Glutamatergic neuron (in vitro differentiated cells): ENCODE measurements at regions not wholly inside any gene's neighbourhood (a gene's known extent, or its start where the extent isn't known, plus 50 kb on each side); places are given as distances from the start of the nearest gene placed in this dataset.

Source experiments
- DNase-seq: peaks from one replicate; pipeline ENCODE4 v3.0.0; 2022
- H3K27ac Mint-ChIP-seq: one replicate; pipeline ENCODE4 v1.8.0; 2020; ENCODE audit warnings: mild to moderate bottlenecking, mixed read lengths, inconsistent platforms; ENCODE audit not compliant: unreplicated experiment
- H3K27me3 Mint-ChIP-seq: one replicate; pipeline ENCODE4 v1.8.0; 2020; ENCODE audit warnings: mild to moderate bottlenecking, moderate library complexity, mixed read lengths, inconsistent platforms; ENCODE audit not compliant: unreplicated experiment
- H3K36me3 Mint-ChIP-seq: one replicate; pipeline ENCODE4 v1.8.0; 2020; ENCODE audit warnings: mild to moderate bottlenecking, mixed read lengths, inconsistent platforms; ENCODE audit not compliant: unreplicated experiment
- H3K4me1 Mint-ChIP-seq: one replicate; pipeline ENCODE4 v1.8.0; 2020; ENCODE audit warnings: mild to moderate bottlenecking, low read depth, mixed read lengths, inconsistent platforms; ENCODE audit not compliant: unreplicated experiment
- H3K4me3 Mint-ChIP-seq: one replicate; pipeline ENCODE4 v1.8.0; 2020; ENCODE audit warnings: mild to moderate bottlenecking, mixed read lengths, inconsistent platforms; ENCODE audit not compliant: unreplicated experiment
- H3K9me3 Mint-ChIP-seq: one replicate; pipeline ENCODE4 v1.8.0; 2020; ENCODE audit warnings: mild to moderate bottlenecking, moderate library complexity, mixed read lengths, inconsistent platforms; ENCODE audit not compliant: unreplicated experiment
- CTCF ChIP-seq: fragments of 200-600 bp; sonication (generic); IDR thresholded peaks from one replicate; pipeline ENCODE4 v1.5.0; 2021; ENCODE audit not compliant: partially characterized antibody, unreplicated experiment

DNA sequence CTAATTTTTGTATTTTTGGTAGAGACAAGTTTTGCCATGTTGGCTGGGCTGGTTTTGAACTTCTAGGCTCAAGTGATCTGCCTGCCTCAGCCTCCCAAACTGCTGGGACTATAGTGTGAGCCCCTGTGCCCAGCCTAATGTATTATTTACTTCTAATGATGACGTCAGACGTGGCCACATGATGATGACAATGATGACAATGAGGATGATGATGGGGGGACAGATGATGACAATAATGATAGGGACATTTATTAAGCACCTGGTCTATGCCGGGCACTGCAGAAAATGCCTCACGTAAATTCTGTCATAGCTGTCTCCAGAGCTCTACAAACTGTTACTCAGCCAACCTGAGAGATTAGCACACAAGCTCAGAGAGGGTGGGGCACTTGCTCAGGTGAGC, 169.3 kb downstream of the SHANK2 start:
- H3K4me1 Mint-ChIP-seq, result peaks cover 5% of the 10 kb centered on the region
- DNase-seq, result no peak
- TF ChIP-seq CTCF, result no peak
- H3K4me3 Mint-ChIP-seq, result no peak overlapping the region
- H3K27ac Mint-ChIP-seq, result no peak overlapping the region
- H3K27me3 Mint-ChIP-seq, result no peaks in the 10 kb centered on the region
- peaks cover 1% of the 10 kb centered on the region for H3K9me3 Mint-ChIP-seq
- H3K36me3 Mint-ChIP-seq, result no peaks in the 10 kb centered on the region

GRCh38 chr11:71082454-71082853, 169.9 kb downstream of the SHANK2 start:
- no peak for DNase-seq
- Mint-ChIP-seq H3K9me3 (peaks cover 1% of the 10 kb centered on the region), H3K27ac (no peak overlapping the region), H3K4me1 (peaks cover 5% of the 10 kb centered on the region), H3K27me3 (no peaks in the 10 kb centered on the region), H3K36me3 (no peaks in the 10 kb centered on the region), H3K4me3 (no peak overlapping the region)
- TF ChIP-seq CTCF, result no peak

- Mint-ChIP-seq H3K36me3 (no peaks in the 10 kb centered on the region), H3K27ac (no peak overlapping the region), H3K4me1 (peaks cover 5% of the 10 kb centered on the region)
Observed at GRCh38 chr11:71081704-71082230, 170.6 kb downstream of the SHANK2 start.

GRCh38 chr11:71080239-71081097, 171.9 kb downstream of the SHANK2 start:
- no peak overlapping the region for H3K4me3 Mint-ChIP-seq
- peak; percentile 92 for TF ChIP-seq CTCF
- DNase-seq, result peak; percentile 90
- H3K4me1 Mint-ChIP-seq, result peaks cover 5% of the 10 kb centered on the region
- no peaks in the 10 kb centered on the region for H3K36me3 Mint-ChIP-seq
- peaks cover 1% of the 10 kb centered on the region for H3K9me3 Mint-ChIP-seq
- H3K27ac Mint-ChIP-seq, result no peak overlapping the region
- no peaks in the 10 kb centered on the region for H3K27me3 Mint-ChIP-seq

More at GRCh38 chr11:71081704-71082230, 170.6 kb downstream of the SHANK2 start:
- Mint-ChIP-seq H3K9me3 (peaks cover 1% of the 10 kb centered on the region), H3K4me3 (no peak overlapping the region), H3K27me3 (no peaks in the 10 kb centered on the region)
- DNase-seq, result no peak
- TF ChIP-seq CTCF, result no peak

GRCh38 chr11:71079795-71080194, 172.6 kb downstream of the SHANK2 start:
- Mint-ChIP-seq H3K27me3 (no peaks in the 10 kb centered on the region), H3K27ac (no peak overlapping the region), H3K36me3 (no peaks in the 10 kb centered on the region), H3K4me1 (peaks cover 5% of the 10 kb centered on the region), H3K4me3 (no peak overlapping the region), H3K9me3 (peaks cover 1% of the 10 kb centered on the region)
- no peak for TF ChIP-seq CTCF
- no peak for DNase-seq
